GM12874 (cell line): ENCODE measurements at regions not wholly inside any gene's neighbourhood (a gene's known extent, or its start where the extent isn't known, plus 50 kb on each side); places are given as distances from the start of the nearest gene placed in this dataset.

Experiments
- TF ChIP-seq, protein P1 (sequence below): IDR thresholded peaks from 2 replicates; pipeline ENCODE4 v1.5.1; 2011; ENCODE audit warnings: low read depth, mild to moderate bottlenecking, control low read depth, low read length, moderate library complexity; ENCODE audit not compliant: insufficient read depth

DNA sequence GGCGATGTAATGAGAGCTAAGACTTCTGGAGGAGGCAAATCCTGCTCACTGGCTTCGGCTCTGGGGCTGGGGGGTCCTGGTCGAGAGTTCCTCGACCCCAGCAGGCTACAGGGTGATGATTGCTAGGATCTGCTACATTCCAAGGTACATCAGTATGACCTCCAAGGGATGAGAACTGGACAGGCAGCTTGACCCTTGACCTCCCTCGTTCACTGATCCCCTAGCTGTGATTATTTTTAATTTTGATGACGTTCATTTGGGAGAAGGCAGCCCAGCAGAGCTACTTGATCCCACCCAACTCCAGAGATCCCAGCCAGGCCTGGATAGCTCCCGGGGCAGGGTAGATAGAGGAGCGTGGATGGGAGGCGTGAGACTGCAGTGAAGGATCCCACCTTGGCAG is 242.3 kb downstream of the MAF start:
- TF ChIP-seq, protein P1, sequence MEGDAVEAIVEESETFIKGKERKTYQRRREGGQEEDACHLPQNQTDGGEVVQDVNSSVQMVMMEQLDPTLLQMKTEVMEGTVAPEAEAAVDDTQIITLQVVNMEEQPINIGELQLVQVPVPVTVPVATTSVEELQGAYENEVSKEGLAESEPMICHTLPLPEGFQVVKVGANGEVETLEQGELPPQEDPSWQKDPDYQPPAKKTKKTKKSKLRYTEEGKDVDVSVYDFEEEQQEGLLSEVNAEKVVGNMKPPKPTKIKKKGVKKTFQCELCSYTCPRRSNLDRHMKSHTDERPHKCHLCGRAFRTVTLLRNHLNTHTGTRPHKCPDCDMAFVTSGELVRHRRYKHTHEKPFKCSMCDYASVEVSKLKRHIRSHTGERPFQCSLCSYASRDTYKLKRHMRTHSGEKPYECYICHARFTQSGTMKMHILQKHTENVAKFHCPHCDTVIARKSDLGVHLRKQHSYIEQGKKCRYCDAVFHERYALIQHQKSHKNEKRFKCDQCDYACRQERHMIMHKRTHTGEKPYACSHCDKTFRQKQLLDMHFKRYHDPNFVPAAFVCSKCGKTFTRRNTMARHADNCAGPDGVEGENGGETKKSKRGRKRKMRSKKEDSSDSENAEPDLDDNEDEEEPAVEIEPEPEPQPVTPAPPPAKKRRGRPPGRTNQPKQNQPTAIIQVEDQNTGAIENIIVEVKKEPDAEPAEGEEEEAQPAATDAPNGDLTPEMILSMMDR, result no peak

DNA sequence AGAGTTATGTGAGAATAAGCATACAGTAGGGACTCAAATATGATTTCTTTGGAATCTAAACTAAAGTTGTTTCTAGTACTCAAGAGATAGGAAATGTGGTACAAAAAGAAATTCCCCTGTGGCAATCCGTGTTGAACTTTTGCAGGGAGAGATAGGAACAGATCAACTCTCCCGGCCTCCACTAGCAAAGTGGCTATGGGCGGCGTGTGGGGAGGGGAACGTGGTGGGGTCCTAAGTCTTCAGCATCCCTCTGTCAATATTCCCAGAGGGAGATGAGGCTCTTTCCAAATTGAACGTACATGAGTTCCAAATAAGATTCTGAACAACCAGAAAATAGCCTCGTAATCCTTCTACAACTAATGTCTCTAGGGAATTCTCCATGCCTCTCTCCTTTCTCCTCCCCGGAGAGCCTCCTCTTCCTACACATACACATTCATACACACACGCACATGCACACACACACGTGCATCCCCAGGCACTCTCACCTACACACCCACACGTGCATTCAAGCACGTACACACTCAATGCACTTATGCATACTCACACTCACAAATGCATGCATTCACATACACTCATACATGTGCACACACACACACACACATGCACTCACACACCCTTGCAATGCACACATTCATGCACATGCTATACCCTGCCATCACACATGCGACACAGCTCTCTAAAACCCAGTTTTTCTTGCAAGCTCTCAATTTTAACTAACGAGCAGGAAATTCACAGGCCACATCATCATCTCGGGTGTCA is 244.8 kb downstream of the MAF start:
- TF ChIP-seq, protein P1, result no peak

DNA sequence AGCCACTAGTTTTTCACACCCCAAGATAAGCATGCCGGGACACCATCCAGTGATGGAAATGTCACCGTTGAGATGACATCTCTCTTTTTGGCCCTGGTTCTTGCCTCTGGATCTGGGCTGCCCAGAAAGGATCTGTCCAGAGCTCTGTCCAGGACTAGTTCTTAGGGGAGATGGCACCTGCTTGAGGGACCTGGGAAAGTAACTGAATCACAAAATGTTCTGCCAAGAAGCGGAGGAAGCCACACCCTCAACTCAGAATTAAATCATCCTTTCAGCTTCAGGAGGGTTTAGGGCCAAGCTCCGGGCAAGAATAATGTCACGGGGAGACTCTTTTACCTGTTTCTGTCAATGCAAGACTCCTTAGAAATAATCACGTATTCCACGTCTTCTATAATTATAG is 248.6 kb downstream of the MAF start:
- TF ChIP-seq, protein P1, result no peak

DNA sequence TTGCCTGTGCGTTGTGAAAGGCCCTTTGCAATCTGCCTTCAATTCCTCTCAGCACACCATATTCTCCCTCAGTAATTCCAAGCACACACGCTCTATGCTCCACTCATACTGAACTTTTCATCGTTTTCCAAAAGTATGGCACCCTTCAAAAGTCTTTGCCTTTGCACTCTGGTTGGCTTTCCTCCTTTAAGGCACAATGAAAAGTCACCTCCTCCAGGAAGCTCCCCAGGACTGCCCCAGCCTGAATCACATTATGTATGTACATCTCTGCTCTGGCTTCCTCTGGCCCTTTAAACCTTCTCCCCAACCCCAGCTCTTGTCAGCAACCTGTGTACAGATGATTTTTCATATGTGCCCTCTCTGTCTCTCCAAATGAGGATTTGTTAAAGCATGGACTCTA is 250.7 kb downstream of the MAF start:
- TF ChIP-seq, protein P1, result no peak

DNA sequence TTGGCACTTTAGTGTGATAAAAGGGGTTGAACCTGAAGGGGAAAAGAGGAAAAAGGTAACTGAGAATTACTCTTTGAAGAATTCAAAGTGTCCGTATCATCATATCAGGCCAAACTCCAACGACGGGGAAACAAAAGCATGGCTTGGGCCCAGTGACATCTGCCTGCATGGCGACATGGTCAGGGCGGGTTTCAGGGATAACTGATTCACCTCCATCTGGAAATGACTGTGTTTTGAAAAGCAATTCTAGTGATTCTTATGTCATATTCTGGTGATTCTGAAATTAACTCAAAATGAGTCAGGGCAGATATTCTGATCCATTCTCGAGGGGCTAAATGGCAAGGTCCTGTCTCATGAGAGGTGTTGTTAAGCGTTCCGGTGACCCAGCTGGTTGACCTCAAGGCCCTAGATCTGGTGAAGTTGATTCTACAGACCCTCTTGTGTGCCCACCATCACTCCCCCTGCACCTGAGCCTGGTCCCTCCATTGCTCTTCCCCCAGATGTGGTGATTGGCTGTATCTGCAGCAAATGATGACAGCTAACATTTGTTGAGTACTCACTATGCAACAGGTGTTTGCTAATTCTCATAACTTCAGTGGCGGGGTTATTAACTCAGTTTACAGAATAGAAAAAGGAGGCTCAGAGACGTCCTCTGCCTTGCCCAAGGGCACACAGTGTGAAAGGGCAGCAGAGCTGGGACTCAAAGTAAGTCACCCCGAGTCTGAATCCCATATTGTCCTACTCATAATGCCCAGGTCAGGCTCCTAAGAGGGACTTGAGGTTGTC is 251.8 kb downstream of the MAF start:
- TF ChIP-seq, protein P1, result no peak

DNA sequence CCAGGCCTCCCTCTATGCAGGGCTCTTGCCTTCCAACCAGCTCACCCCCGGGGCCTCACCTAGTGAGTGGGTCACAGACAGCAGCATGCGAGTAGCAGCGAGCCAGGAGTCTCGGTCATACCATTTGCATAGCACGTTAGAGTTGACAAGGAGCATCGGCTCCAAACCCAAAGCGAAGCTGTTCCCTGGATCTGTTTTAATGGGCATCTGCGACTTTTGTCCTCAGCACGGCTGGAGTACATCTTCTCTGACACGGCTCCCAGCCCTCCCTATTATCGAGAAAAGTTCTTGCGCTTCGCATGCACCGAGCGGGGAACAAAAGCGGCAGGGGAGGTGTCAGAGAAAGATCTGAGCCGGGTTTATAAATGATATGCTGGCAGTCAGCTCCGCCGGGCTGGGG is 253.3 kb downstream of the MAF start:
- TF ChIP-seq, protein P1, result no peak

DNA sequence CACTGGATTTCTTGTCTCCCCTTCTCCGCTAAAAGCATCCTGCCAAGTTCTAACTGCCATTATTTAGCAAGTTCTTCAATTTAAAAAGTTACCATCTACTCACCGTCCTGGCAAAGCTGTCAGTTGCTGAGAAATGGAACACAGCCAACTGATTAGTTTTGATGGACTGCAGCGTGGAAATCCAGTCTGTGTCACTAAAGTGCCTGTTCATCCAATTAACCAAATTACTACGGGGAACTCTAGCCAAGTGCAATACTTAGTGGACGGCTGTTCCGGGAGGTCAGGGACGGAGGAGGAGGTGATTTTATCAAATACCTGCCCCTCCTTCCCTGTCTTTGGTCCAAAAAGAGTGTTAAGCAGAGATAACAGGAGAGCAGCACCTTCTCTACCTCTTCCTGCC is 260.7 kb downstream of the MAF start:
- TF ChIP-seq, protein P1, result no peak
